ENCODE measurements at regions not wholly inside any gene's neighbourhood (a gene's known extent, or its start where the extent isn't known, plus 50 kb on each side); places are given as distances from the start of the nearest gene placed in this dataset.
"Not testable (repeated sequence)": the region's sequence is repeated elsewhere in the genome, so short reads cannot be mapped to it uniquely, and the experiment has no call there.

- no peak overlapping the region for H3K4me3 ChIP-seq (replicated peaks; ENCODE audit: low read depth, low read length)
- no peak for TF ChIP-seq CTCF (IDR thresholded peaks at IDR 0.05; ENCODE audit: low read depth, low read length, missing control alignments)
- DNase-seq (ENCODE audit: extremely low read depth, low read depth): no peak
Measured at GRCh38 chr9:97771641-97772040, 74.5 kb upstream of the XPA start.

GRCh38 chr9:97772145-97772544 is 75.0 kb upstream of the XPA start:
- no peak for TF ChIP-seq CTCF (IDR thresholded peaks at IDR 0.05; ENCODE audit: low read depth, low read length, missing control alignments)
- no peak overlapping the region for H3K4me3 ChIP-seq (replicated peaks; ENCODE audit: low read depth, low read length)
- no peak for DNase-seq (ENCODE audit: extremely low read depth, low read depth)

GRCh38 chr9:97773091-97773490 is 76.0 kb upstream of the XPA start:
- H3K4me3 ChIP-seq (replicated peaks; ENCODE audit: low read depth, low read length): no peak overlapping the region
- TF ChIP-seq CTCF (IDR thresholded peaks at IDR 0.05; ENCODE audit: low read depth, low read length, missing control alignments): no peak
- DNase-seq (ENCODE audit: extremely low read depth, low read depth): no peak

- no peak overlapping the region for H3K4me3 ChIP-seq (replicated peaks; ENCODE audit: low read depth, low read length)
- TF ChIP-seq CTCF (IDR thresholded peaks at IDR 0.05; ENCODE audit: low read depth, low read length, missing control alignments): no peak
- DNase-seq (ENCODE audit: extremely low read depth, low read depth): no peak
Measured at GRCh38 chr9:97773723-97774122, 76.6 kb upstream of the XPA start.

- no peak overlapping the region for H3K4me3 ChIP-seq (replicated peaks; ENCODE audit: low read depth, low read length)
- no peak for TF ChIP-seq CTCF (IDR thresholded peaks at IDR 0.05; ENCODE audit: low read depth, low read length, missing control alignments)
- no peak for DNase-seq (ENCODE audit: extremely low read depth, low read depth)
Measured at GRCh38 chr9:97774673-97775072, 77.5 kb upstream of the XPA start.

GRCh38 chr9:97778740-97779139 is 74.3 kb upstream of the FOXE1 start:
- not testable (repeated sequence) for H3K4me3 ChIP-seq (replicated peaks; ENCODE audit: low read depth, low read length); DNase-seq (ENCODE audit: extremely low read depth, low read depth)

GRCh38 chr9:97779608-97780007 is 73.4 kb upstream of the FOXE1 start:
- TF ChIP-seq CTCF (IDR thresholded peaks at IDR 0.05; ENCODE audit: low read depth, low read length, missing control alignments): no peak
- DNase-seq (ENCODE audit: extremely low read depth, low read depth): no peak
- no peak overlapping the region for H3K4me3 ChIP-seq (replicated peaks; ENCODE audit: low read depth, low read length)

Data from HFF-Myc (cell line).